ENCODE measurements at regions not wholly inside any gene's neighbourhood (a gene's known extent, or its start where the extent isn't known, plus 50 kb on each side); places are given as distances from the start of the nearest gene placed in this dataset.

GRCh38 chr5:104739905-104740304 lies 1177.3 kb upstream of the NUDT12 start:
- DNase-seq = no peak

GRCh38 chr5:104739503-104739902 lies 1176.9 kb upstream of the NUDT12 start:
- no peak for DNase-seq

GRCh38 chr5:104736073-104736472 lies 1173.5 kb upstream of the NUDT12 start:
- no peak for DNase-seq

- no peak for DNase-seq
These were observed 1171.5 kb upstream of the NUDT12 start for GRCh38 chr5:104734046-104734445.

- DNase-seq = no peak
These were observed 1170.6 kb upstream of the NUDT12 start for GRCh38 chr5:104733063-104733669.

- no peak for DNase-seq
These were observed 1168.7 kb upstream of the NUDT12 start for GRCh38 chr5:104731331-104731730.

- no peak for DNase-seq
These were observed 1145.4 kb upstream of the NUDT12 start for GRCh38 chr5:104708027-104708426.

- DNase-seq = no peak
These were observed 1144.0 kb upstream of the NUDT12 start for GRCh38 chr5:104706600-104706999.

GRCh38 chr5:104702212-104702611 lies 1139.6 kb upstream of the NUDT12 start:
- no peak for DNase-seq

GRCh38 chr5:104699438-104699837 lies 1136.8 kb upstream of the NUDT12 start:
- no peak for DNase-seq

GRCh38 chr5:104661256-104661655 lies 1098.7 kb upstream of the NUDT12 start:
- DNase-seq = no peak

GRCh38 chr5:104659497-104659896 lies 1096.9 kb upstream of the NUDT12 start:
- DNase-seq = no peak

GRCh38 chr5:104652271-104652861 lies 1089.8 kb upstream of the NUDT12 start:
- DNase-seq = no peak

GRCh38 chr5:104650313-104651055 lies 1087.9 kb upstream of the NUDT12 start:
- peak; percentile 47 for DNase-seq

GRCh38 chr5:104646416-104646815 lies 1083.8 kb upstream of the NUDT12 start:
- DNase-seq = no peak

GRCh38 chr5:104643320-104643719 lies 1080.7 kb upstream of the NUDT12 start:
- DNase-seq = no peak

GRCh38 chr5:104635227-104635626 lies 1072.6 kb upstream of the NUDT12 start:
- DNase-seq = no peak

- no peak for DNase-seq
These were observed 1066.3 kb upstream of the NUDT12 start for GRCh38 chr5:104628911-104629310.

- DNase-seq = peak; percentile 78
These were observed 1063.5 kb upstream of the NUDT12 start for GRCh38 chr5:104626122-104626521.

GRCh38 chr5:104612005-104612404 lies 1049.4 kb upstream of the NUDT12 start:
- no peak for DNase-seq

GRCh38 chr5:104611135-104611767 lies 1048.7 kb upstream of the NUDT12 start:
- no peak for DNase-seq

- no peak for DNase-seq
These were observed 1043.8 kb upstream of the NUDT12 start for GRCh38 chr5:104606258-104606829.

- DNase-seq = no peak
These were observed 1037.1 kb upstream of the NUDT12 start for GRCh38 chr5:104599726-104600125.

GRCh38 chr5:104598285-104598684 lies 1035.7 kb upstream of the NUDT12 start:
- no peak for DNase-seq
